PC-3 (cell line): ENCODE measurements at regions not wholly inside any gene's neighbourhood (a gene's known extent, or its start where the extent isn't known, plus 50 kb on each side); places are given as distances from the start of the nearest gene placed in this dataset.
"Not testable (repeated sequence)": the region's sequence is repeated elsewhere in the genome, so short reads cannot be mapped to it uniquely, and the experiment has no call there.

Source experiments
- EZH2 ChIP-seq: fragments of 300-600 bp; sonication (generic); IDR thresholded peaks from one replicate; pipeline ENCODE4 v1.6.1; 2017; ENCODE audit warnings: antibody characterized with exemption, mild to moderate bottlenecking, low read length; ENCODE audit not compliant: unreplicated experiment
- TF ChIP-seq, protein P1 (sequence below): fragments of 300-600 bp; sonication (generic); conservative IDR thresholded peaks from 2 replicates; pipeline ENCODE4 v1.5.1; 2017; ENCODE audit warnings: antibody characterized with exemption, low read depth, mild to moderate bottlenecking, low read length

DNA sequence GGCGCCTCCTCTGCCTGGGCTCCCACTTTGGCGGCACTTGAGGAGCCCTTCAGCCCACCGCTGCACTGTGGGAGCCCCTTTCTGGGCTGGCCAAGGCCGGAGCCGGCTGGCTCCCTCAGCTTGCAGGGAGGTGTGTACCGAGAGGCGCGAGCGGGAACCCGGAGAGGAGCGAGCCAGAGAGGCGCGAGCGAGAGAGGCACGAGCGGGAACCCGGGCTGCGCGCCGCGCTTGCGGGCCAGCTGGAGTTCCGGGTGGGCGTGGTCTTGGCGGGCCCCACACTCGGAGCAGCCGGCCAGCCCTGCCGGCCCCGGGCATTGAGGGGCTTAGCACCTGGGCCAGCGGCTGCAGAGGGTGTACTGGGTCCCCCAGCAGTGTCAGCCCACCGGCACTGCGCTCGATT, 79.2 kb upstream of the HIVEP1 start:
- TF ChIP-seq, protein P1, sequence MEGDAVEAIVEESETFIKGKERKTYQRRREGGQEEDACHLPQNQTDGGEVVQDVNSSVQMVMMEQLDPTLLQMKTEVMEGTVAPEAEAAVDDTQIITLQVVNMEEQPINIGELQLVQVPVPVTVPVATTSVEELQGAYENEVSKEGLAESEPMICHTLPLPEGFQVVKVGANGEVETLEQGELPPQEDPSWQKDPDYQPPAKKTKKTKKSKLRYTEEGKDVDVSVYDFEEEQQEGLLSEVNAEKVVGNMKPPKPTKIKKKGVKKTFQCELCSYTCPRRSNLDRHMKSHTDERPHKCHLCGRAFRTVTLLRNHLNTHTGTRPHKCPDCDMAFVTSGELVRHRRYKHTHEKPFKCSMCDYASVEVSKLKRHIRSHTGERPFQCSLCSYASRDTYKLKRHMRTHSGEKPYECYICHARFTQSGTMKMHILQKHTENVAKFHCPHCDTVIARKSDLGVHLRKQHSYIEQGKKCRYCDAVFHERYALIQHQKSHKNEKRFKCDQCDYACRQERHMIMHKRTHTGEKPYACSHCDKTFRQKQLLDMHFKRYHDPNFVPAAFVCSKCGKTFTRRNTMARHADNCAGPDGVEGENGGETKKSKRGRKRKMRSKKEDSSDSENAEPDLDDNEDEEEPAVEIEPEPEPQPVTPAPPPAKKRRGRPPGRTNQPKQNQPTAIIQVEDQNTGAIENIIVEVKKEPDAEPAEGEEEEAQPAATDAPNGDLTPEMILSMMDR = not testable (repeated sequence)
- TF ChIP-seq EZH2 = not testable (repeated sequence)
